GM23338 (cell line): ENCODE measurements at regions not wholly inside any gene's neighbourhood (a gene's known extent, or its start where the extent isn't known, plus 50 kb on each side); places are given as distances from the start of the nearest gene placed in this dataset.

ENCODE experiments used
- ATAC-seq: fragments of 200-7000 bp; cut with Tn5 transposase; 3 replicates; pipeline ENCODE4 v1.9.1; 2020
- DNase-seq: peaks from one replicate; pipeline ENCODE4 v3.0.0-alpha.2; 2015; ENCODE audit warnings: low spot score
- H2AFZ ChIP-seq: fragments of 200-600 bp; sonication (generic); 2 replicates; pipeline ENCODE4 v1.8.0; 2016; ENCODE audit warnings: antibody characterized with exemption, mild to moderate bottlenecking, moderate library complexity
- H3F3A ChIP-seq: fragments of 200-600 bp; sonication (generic); replicated peaks from 2 replicates; pipeline ENCODE4 v1.8.0; 2017; ENCODE audit warnings: antibody characterized with exemption, mixed run types, low read depth
- H3K27ac ChIP-seq: fragments of 200-600 bp; sonication (generic); 2 replicates; pipeline ENCODE4 v1.6.1; 2016; ENCODE audit warnings: low read depth
- H3K27me3 ChIP-seq: fragments of 200-600 bp; sonication (generic); 2 replicates; pipeline ENCODE4 v1.8.0; 2016; ENCODE audit warnings: mild to moderate bottlenecking, mixed run types, moderate library complexity; ENCODE audit not compliant: insufficient read depth
- H3K36me3 ChIP-seq: fragments of 200-600 bp; sonication (generic); 2 replicates; pipeline ENCODE4 v1.8.0; 2016; ENCODE audit warnings: mild to moderate bottlenecking; ENCODE audit not compliant: insufficient read depth
- H3K4me1 ChIP-seq: fragments of 200-600 bp; sonication (generic); 2 replicates; pipeline ENCODE4 v1.8.0; 2016; ENCODE audit warnings: mild to moderate bottlenecking, moderate library complexity; ENCODE audit not compliant: insufficient read depth
- H3K4me2 ChIP-seq: fragments of 200-600 bp; sonication (generic); 2 replicates; pipeline ENCODE4 v1.7.1; 2017; ENCODE audit warnings: mixed run types
- H3K4me3 ChIP-seq: fragments of 200-600 bp; sonication (generic); 2 replicates; pipeline ENCODE4 v1.6.1; 2016; ENCODE audit warnings: mixed run types
- H3K79me2 ChIP-seq: fragments of 200-600 bp; sonication (generic); replicated peaks from 2 replicates; pipeline ENCODE4 v1.8.0; 2017; ENCODE audit warnings: mild to moderate bottlenecking; ENCODE audit not compliant: insufficient read depth
- H3K9me2 ChIP-seq: fragments of 200-600 bp; sonication (generic); 2 replicates; pipeline ENCODE4 v1.8.0; 2017; ENCODE audit not compliant: insufficient read depth
- H4K20me1 ChIP-seq: fragments of 200-600 bp; sonication (generic); replicated peaks from 2 replicates; pipeline ENCODE4 v1.8.0; 2017; ENCODE audit warnings: mild to moderate bottlenecking; ENCODE audit not compliant: insufficient read depth
- H3K27ac Mint-ChIP-seq: 2 replicates; pipeline ENCODE4 v1.8.0; 2020; ENCODE audit warnings: inconsistent platforms, mild to moderate bottlenecking, moderate library complexity, mixed read lengths
- H3K27me3 Mint-ChIP-seq: 3 replicates; pipeline ENCODE4 v1.8.0; 2022; ENCODE audit warnings: low read depth, mild to moderate bottlenecking, moderate library complexity, mixed read lengths, inconsistent platforms; ENCODE audit not compliant: insufficient read depth, poor library complexity
- H3K36me3 Mint-ChIP-seq: 3 replicates; pipeline ENCODE4 v1.8.0; 2021; ENCODE audit warnings: low read depth, mild to moderate bottlenecking, inconsistent platforms, moderate library complexity, mixed read lengths
- H3K4me1 Mint-ChIP-seq: 3 replicates; pipeline ENCODE4 v1.8.0; 2020; ENCODE audit warnings: mild to moderate bottlenecking, inconsistent platforms, mixed read lengths
- H3K4me3 Mint-ChIP-seq: 3 replicates; pipeline ENCODE4 v1.8.0; 2021; ENCODE audit warnings: moderate library complexity, mild to moderate bottlenecking, inconsistent platforms, mixed read lengths
- H3K9me3 Mint-ChIP-seq: 3 replicates; pipeline ENCODE4 v1.8.0; 2020; ENCODE audit warnings: moderate library complexity, mild to moderate bottlenecking, inconsistent platforms, mixed read lengths
- CREB1 ChIP-seq: fragments of 250-450 bp; sonication (Bioruptor Pico); IDR thresholded peaks from 2 replicates; pipeline ENCODE4 v1.5.0; 2020; ENCODE audit warnings: low read depth, mild to moderate bottlenecking, moderate library complexity
- ETS1 ChIP-seq: IDR thresholded peaks from 2 replicates; pipeline ENCODE4 v1.6.1; 2016; ENCODE audit warnings: antibody characterized with exemption
- EZH2 ChIP-seq: fragments of 200-600 bp; sonication (generic); IDR thresholded peaks from one replicate; pipeline ENCODE4 v1.8.0; 2017; ENCODE audit warnings: antibody characterized with exemption, mild to moderate bottlenecking, low read depth; ENCODE audit not compliant: unreplicated experiment
- EZH2phosphoT487 ChIP-seq: fragments of 200-600 bp; sonication (generic); IDR thresholded peaks from one replicate; pipeline ENCODE4 v1.8.1; 2018; ENCODE audit warnings: antibody characterized with exemption; ENCODE audit not compliant: unreplicated experiment
- JUNB ChIP-seq: IDR thresholded peaks from one replicate; pipeline ENCODE4 v1.6.1; 2016; ENCODE audit warnings: antibody characterized with exemption; ENCODE audit not compliant: unreplicated experiment
- NANOG ChIP-seq: IDR thresholded peaks from 2 replicates; pipeline ENCODE4 v1.6.1; 2016; ENCODE audit warnings: antibody characterized with exemption, borderline replicate concordance
- POLR2AphosphoS5 ChIP-seq: IDR thresholded peaks from 2 replicates; pipeline ENCODE4 v1.6.1; 2016; ENCODE audit warnings: antibody characterized with exemption, low read depth
- REST ChIP-seq: IDR thresholded peaks from one replicate; pipeline ENCODE4 v1.6.1; 2018; ENCODE audit warnings: antibody characterized with exemption; ENCODE audit not compliant: unreplicated experiment
- ZNF114 ChIP-seq: fragments of 250-450 bp; sonication (Bioruptor Pico); IDR thresholded peaks from 2 replicates; pipeline ENCODE4 v1.5.0; 2020; ENCODE audit warnings: mild to moderate bottlenecking, moderate library complexity
- ZNF462 ChIP-seq: fragments of 250-450 bp; sonication (Bioruptor Pico); IDR thresholded peaks from 2 replicates; pipeline ENCODE4 v1.5.0; 2020; ENCODE audit warnings: mild to moderate bottlenecking, moderate library complexity

GRCh38 chr12:45509187-45509586 is 220.3 kb upstream of the ARID2 start:
- no peaks in the 10 kb centered on the region for H3F3A ChIP-seq
- no peak for ATAC-seq
- Mint-ChIP-seq H3K27ac (no peak overlapping the region), H3K4me3 (no peak overlapping the region), H3K4me1 (no peaks in the 10 kb centered on the region), H3K9me3 (peaks cover 17% of the 10 kb centered on the region), H3K27me3 (no peaks in the 10 kb centered on the region), H3K36me3 (peaks cover 4% of the 10 kb centered on the region; the same call in 1 of the 3 replicates)
- no peaks in the 10 kb centered on the region for H3K27me3 ChIP-seq
- no peaks in the 10 kb centered on the region for H3K9me2 ChIP-seq
- no peaks in the 10 kb centered on the region for H4K20me1 ChIP-seq
- no peak for DNase-seq
- H3K4me3 ChIP-seq, result no peak overlapping the region
- H2AFZ ChIP-seq, result no peak overlapping the region
- H3K79me2 ChIP-seq, result no peaks in the 10 kb centered on the region
- no peak overlapping the region for H3K27ac ChIP-seq
- TF ChIP-seq CREB1 (CRISPR knock-in tag), result no peak
- TF ChIP-seq ETS1, result no peak
- TF ChIP-seq ZNF114 (CRISPR knock-in tag), result no peak
- TF ChIP-seq POLR2AphosphoS5, result no peak
- TF ChIP-seq EZH2, result no peak
- no peak for TF ChIP-seq ZNF462 (CRISPR knock-in tag)
- no peak for TF ChIP-seq REST
- TF ChIP-seq NANOG, result no peak
- no peak for TF ChIP-seq JUNB
- no peak for TF ChIP-seq EZH2phosphoT487
- no peaks in the 10 kb centered on the region for H3K36me3 ChIP-seq
- no peaks in the 10 kb centered on the region for H3K4me1 ChIP-seq
- no peak overlapping the region for H3K4me2 ChIP-seq
